Hematopoietic multipotent progenitor cell treated with erythropoietin and hydrocortisone succinate and interleukin-3 and kit ligand, for 8 days (in vitro differentiated cells): ENCODE measurements at regions not wholly inside any gene's neighbourhood (a gene's known extent, or its start where the extent isn't known, plus 50 kb on each side); places are given as distances from the start of the nearest gene placed in this dataset.

ENCODE experiments used
- DNase-seq: peaks from one replicate; pipeline ENCODE4 v3.0.0-alpha.2; 2015

GRCh38 chr7:21099955-21100354 lies 313.3 kb upstream of the SP8 start:
- no peak for DNase-seq

DNA sequence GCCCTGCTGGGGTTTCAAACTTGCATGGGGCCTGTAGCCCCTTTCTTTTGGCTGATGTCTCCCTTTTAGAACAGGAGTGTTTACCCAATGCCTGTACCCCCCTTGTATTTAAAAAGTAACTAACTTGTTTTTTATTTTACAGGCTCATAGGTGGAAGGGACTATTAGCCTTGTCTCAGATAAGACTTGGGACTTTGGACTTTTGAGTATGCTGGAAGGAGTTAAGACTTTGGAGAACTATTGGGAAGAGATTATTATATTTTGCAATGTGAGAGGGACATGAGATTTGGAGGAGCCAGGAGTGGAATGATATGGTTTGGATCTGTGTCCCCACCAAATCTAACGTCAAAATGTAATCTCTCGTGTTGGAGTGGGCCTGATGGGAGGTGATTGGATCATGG lies 314.9 kb upstream of the SP8 start:
- no peak for DNase-seq

GRCh38 chr7:21103426-21104123 lies 316.9 kb upstream of the SP8 start:
- no peak for DNase-seq

- DNase-seq: no peak
Measured at GRCh38 chr7:21104124-21104500, 317.4 kb upstream of the SP8 start.

- no peak for DNase-seq
Measured at GRCh38 chr7:21106296-21106732, 319.6 kb upstream of the SP8 start.

- DNase-seq: no peak
Measured at GRCh38 chr7:21107101-21107500, 320.4 kb upstream of the SP8 start.

DNA sequence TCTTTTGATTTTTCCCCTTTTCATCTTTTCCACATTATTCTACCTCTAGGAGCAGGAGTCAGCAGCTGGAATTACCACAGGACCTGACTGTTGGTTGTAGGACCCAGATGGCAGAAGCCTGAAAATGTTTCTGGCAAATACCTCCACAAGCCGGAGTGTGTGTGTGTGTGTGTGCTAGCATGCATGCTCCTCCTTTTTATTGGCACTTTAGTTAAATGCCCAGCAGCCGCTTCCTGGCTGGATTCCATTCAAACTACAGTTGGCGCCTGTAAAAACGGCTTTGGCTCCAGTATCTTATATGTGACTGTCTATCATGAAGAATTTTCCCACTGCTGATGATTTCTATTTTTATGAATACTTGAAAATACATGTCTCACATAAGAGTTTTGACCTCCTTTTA lies 319.7 kb upstream of the SP4 start:
- no peak for DNase-seq

DNA sequence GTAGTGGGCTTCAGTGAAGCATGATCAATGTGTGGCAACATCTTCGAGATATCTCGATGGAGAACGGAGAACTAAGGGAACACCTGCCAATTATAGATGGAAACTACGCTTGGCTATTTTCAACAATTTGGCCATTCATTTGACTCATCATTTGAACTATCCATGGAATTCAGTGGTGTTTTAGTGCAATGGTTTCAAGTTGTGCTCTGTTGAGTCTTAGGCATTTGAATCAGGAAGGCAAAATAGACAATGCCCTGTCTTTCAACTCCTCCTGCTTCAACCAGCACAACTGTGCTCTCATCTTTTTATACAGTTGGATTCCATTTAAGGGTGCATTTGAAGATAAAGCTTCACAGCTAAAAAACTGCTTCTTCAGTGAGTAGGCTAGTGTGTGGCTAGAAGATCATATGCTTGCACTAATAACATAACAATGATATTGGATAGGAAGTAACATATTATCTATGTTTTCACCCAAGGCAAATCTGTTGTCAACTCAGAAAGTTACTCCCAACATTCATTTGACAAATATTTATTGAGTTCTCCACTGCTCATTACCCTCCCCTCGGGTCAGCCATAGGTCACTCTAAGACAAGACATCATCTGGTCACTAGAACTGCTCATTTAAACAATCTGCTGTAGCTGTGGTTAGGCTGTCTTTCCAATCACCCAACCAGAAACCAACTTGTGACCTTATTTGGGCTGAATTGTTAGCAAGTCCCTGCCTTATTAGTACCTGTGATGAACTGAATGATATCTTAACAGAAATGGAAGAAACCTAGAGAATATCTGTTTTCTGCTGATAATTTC lies 314.1 kb upstream of the SP4 start:
- DNase-seq: no peak

- DNase-seq: no peak
Measured at GRCh38 chr7:21123586-21123985, 304.3 kb upstream of the SP4 start.

DNA sequence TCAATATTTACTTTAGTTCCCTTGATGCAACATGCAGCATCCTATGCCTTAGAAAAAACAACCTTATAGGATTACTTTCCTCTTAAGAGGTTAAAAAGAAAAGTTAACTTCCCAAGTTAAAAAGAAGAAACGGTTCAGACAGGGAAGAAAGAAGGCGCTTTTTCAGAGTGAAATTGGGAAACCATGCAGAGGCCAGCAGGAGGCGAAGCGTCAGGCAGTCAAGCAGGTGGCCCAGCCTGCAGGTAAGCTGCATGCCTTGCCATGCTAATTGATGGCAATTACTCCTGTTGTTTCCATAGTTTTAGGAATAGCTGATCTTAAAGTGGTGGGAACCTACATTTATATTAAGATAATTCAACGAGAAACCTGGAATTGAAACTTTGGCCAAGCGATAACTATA lies 302.6 kb upstream of the SP4 start:
- no peak for DNase-seq

DNA sequence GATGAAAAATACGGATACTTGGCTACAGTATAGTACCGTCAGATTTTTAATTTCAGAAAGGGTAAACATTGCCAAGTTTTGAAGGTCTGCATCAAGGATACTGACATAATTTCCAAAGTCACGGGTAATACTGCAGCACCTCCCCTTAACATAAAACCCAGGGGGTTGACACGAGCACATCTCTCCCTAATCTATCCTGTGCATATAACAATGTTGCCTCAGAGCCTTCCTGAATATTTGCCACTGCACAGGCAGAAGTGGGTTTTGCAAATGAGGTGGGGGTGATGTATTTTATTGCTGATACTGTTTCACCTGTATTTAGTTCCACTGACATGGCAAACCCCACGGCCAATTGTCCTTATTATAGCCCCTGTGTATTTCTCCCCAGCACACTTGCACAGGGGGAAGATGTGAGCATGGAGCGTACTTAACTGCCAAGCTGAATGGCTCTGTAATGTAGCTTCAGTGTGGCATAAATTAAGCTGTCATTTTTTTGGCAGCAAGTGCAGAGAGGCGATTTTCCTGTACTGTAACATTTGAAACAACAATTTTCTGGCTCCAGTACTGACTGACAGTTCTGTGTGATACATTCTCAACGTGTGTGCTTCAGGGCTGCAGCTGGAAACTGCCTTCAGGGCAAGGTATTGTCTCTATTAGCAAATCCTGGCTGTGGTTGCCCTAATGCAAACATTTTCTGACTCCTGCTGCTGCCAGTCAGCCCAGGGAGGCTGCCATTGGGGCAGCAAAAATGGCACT lies 299.6 kb upstream of the SP4 start:
- no peak for DNase-seq

GRCh38 chr7:21131897-21132296 lies 296.0 kb upstream of the SP4 start:
- no peak for DNase-seq

- DNase-seq: no peak
Measured at GRCh38 chr7:21134631-21135030, 293.3 kb upstream of the SP4 start.

- no peak for DNase-seq
Measured at GRCh38 chr7:21135437-21135836, 292.4 kb upstream of the SP4 start.

DNA sequence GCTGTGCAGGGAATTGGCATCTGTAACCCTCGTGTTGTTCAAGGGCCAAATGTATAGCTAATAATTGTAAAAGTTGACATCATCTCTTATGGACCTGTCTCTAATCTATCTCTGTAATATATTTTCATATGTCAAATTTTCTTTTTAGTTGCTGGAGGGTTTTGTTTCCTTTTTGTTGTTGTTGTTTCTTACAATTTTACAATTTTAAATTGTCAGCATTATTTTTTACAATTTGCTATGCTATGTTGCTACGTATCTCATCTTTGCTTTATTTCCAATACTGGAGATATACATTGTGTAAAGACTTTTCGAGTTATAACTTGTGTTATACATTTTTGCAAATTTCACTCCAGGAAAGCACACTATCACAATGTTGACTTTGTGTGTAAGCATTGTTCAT lies 290.2 kb upstream of the SP4 start:
- no peak for DNase-seq

DNA sequence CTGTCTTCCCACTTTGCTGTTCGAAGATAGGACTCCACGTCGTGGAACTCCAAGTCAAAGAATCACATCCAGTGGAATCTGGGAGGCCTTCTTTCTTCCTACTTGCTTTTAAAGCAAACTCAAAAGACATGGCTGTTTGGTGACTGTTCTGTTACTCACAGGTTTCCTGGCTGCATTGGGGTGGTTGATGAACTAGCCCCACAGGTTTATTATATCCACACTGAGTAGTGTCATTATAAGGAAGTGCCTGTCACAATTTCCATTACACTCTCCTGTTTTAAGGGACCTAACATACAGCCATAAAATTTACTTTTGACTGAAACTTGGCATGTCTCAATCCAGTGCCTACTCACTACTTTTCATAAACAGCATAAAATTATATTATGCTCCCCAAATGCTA lies 287.3 kb upstream of the SP4 start:
- no peak for DNase-seq

- DNase-seq: no peak
Measured at GRCh38 chr7:21141476-21141875, 286.4 kb upstream of the SP4 start.

DNA sequence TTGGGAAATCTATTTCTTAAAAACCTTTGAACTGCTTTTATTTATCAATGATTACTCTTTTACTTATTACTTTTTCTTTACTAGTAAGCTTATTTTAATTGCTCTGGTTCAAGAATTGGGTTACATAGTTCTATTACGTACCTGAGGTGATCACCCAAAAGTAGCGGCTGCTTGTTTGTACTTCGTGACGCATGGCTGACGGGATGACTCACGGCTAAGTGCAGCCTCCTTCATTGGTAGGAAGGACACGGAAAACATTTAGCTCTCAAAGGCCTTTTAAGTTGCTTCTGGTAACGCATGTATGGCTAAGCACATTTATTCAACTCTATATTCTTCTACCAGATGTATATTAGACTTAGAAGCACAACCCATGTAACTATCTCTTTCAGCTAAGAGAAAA lies 285.8 kb upstream of the SP4 start:
- no peak for DNase-seq

- no peak for DNase-seq
Measured at GRCh38 chr7:21146642-21147423, 281.1 kb upstream of the SP4 start.

- no peak for DNase-seq
Measured at GRCh38 chr7:21149809-21150208, 278.1 kb upstream of the SP4 start.

GRCh38 chr7:21154614-21155013 lies 273.3 kb upstream of the SP4 start:
- DNase-seq: no peak

DNA sequence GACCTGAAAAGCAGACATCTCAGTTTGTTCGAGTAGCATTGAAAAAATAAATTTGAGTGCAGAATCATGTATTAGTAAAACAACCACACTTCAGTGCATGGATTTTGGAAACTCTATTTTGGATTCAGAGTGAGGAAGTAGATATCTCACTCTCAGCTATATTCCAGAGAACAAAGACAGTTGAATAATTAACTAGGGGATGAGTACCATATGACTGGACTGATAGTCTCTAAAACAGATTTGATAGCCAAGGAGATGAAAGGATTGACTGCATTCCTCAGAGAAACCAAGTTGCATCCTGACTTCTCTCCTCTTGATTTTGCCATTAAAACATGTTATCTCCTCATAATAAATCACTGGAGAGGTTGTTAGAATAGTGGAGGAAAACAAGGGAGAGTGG lies 268.4 kb upstream of the SP4 start:
- no peak for DNase-seq

GRCh38 chr7:21160401-21160800 lies 267.5 kb upstream of the SP4 start:
- no peak for DNase-seq
